ENCODE measurements at regions not wholly inside any gene's neighbourhood (a gene's known extent, or its start where the extent isn't known, plus 50 kb on each side); places are given as distances from the start of the nearest gene placed in this dataset.

- 78% methylated on average over 5 of the region's 5 CpGs for WGBS
- no peak for DNase-seq (ENCODE audit: low spot score)
- no peaks in the 10 kb centered on the region for H3K4me1 ChIP-seq (ENCODE audit: control insufficient read depth in 4 of 4, insufficient read depth in 4 of 4, low read length in 3 of 4)
Measured at GRCh38 chr13:30151388-30151787, 156.0 kb downstream of the KATNAL1 start.

DNA sequence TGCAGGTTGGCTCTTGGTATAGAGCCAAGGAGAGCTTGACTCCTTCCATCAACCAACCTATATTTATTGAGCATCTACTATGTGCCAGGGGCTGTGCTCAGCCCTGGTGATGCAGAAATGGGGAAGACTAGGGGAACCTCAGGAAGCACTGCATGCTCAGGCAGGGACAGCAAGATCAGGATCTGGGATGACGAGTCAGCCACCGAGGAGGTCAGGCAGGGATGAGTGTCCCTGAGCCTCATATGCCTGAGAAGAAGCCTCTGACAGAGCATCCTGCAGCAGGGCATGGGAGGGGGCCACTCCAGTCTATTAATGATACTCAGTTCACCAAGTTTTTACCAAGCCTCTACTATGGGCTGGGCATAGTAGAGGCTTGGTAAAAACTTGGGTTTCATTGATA, 158.1 kb downstream of the KATNAL1 start:
- Histone ChIP-seq H3K4me3 (ENCODE audit: low read depth in 1 of 3, low read length in 3 of 3) (no peak overlapping the region), H3K27ac (ENCODE audit: low read depth in 1 of 2, low read length in 2 of 2) (no peak overlapping the region), H3K4me1 (ENCODE audit: control insufficient read depth in 4 of 4, insufficient read depth in 4 of 4, low read length in 3 of 4) (no peaks in the 10 kb centered on the region), H3K36me3 (ENCODE audit: control insufficient read depth in 4 of 4, insufficient read depth in 3 of 4, low read depth in 1 of 4, low read length in 3 of 4) (no peaks in the 10 kb centered on the region), H3K27me3 (ENCODE audit: control insufficient read depth in 4 of 4, insufficient read depth in 4 of 4, low read length in 3 of 4) (no peaks in the 10 kb centered on the region), H3K9me3 (ENCODE audit: control insufficient read depth in 4 of 4, low read length in 3 of 4) (no peaks in the 10 kb centered on the region), H3K9ac (ENCODE audit: low read depth in 1 of 2, low read length in 2 of 2) (no peak overlapping the region)
- WGBS: 94% methylated on average over 2 of the region's 2 CpGs
- DNase-seq (ENCODE audit: low spot score): no peak
- no peak for TF ChIP-seq NR2F2 (IDR thresholded peaks at IDR 0.05)
- TF ChIP-seq HNF4G (IDR thresholded peaks at IDR 0.05): no peak
- TF ChIP-seq REST (IDR thresholded peaks at IDR 0.05): no peak
- TF ChIP-seq RAD21 (IDR thresholded peaks at IDR 0.05): no peak
- TF ChIP-seq HNF4A (conservative IDR thresholded peaks at IDR 0.05): no peak
- no peak for TF ChIP-seq FOXA1 (IDR thresholded peaks at IDR 0.05)
- TF ChIP-seq JUND (IDR thresholded peaks at IDR 0.05): no peak
- no peak for TF ChIP-seq EGR1 (IDR thresholded peaks at IDR 0.05; ENCODE audit: low read depth in 2 of 2)
- TF ChIP-seq SP1 (IDR thresholded peaks at IDR 0.05): no peak
- TF ChIP-seq, protein P1, sequence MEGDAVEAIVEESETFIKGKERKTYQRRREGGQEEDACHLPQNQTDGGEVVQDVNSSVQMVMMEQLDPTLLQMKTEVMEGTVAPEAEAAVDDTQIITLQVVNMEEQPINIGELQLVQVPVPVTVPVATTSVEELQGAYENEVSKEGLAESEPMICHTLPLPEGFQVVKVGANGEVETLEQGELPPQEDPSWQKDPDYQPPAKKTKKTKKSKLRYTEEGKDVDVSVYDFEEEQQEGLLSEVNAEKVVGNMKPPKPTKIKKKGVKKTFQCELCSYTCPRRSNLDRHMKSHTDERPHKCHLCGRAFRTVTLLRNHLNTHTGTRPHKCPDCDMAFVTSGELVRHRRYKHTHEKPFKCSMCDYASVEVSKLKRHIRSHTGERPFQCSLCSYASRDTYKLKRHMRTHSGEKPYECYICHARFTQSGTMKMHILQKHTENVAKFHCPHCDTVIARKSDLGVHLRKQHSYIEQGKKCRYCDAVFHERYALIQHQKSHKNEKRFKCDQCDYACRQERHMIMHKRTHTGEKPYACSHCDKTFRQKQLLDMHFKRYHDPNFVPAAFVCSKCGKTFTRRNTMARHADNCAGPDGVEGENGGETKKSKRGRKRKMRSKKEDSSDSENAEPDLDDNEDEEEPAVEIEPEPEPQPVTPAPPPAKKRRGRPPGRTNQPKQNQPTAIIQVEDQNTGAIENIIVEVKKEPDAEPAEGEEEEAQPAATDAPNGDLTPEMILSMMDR (IDR thresholded peaks at IDR 0.05; ENCODE audit: low read depth, low read length, missing input control): no peak
- no peak for TF ChIP-seq GABPA (IDR thresholded peaks at IDR 0.05 in 1 of 2, conservative IDR thresholded peaks at IDR 0.05 in 1 of 2)

More at GRCh38 chr13:30151388-30151787, 156.0 kb downstream of the KATNAL1 start:
- H3K9ac ChIP-seq (ENCODE audit: low read depth in 1 of 2, low read length in 2 of 2): no peak overlapping the region
- no peak overlapping the region for H3K4me3 ChIP-seq (ENCODE audit: low read depth in 1 of 3, low read length in 3 of 3)
- H3K27ac ChIP-seq (ENCODE audit: low read depth in 1 of 2, low read length in 2 of 2): no peak overlapping the region
- H3K36me3 ChIP-seq (ENCODE audit: control insufficient read depth in 4 of 4, insufficient read depth in 3 of 4, low read depth in 1 of 4, low read length in 3 of 4): no peaks in the 10 kb centered on the region
- TF ChIP-seq YY1 (IDR thresholded peaks at IDR 0.05) (no peak), HNF4A (conservative IDR thresholded peaks at IDR 0.05) (no peak), TAF1 (conservative IDR thresholded peaks at IDR 0.05) (no peak), RXRA (IDR thresholded peaks at IDR 0.05) (no peak), HNF4G (IDR thresholded peaks at IDR 0.05) (no peak), RAD21 (IDR thresholded peaks at IDR 0.05) (no peak), ZBTB33 (IDR thresholded peaks at IDR 0.05) (no peak), REST (IDR thresholded peaks at IDR 0.05) (no peak), NR2F2 (IDR thresholded peaks at IDR 0.05) (no peak), EGR1 (IDR thresholded peaks at IDR 0.05; ENCODE audit: low read depth in 2 of 2) (no peak), GABPA (IDR thresholded peaks at IDR 0.05 in 1 of 2, conservative IDR thresholded peaks at IDR 0.05 in 1 of 2) (no peak)
- TF ChIP-seq, protein P2, sequence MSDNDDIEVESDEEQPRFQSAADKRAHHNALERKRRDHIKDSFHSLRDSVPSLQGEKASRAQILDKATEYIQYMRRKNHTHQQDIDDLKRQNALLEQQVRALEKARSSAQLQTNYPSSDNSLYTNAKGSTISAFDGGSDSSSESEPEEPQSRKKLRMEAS (IDR thresholded peaks at IDR 0.05): no peak
- no peaks in the 10 kb centered on the region for H3K9me3 ChIP-seq (ENCODE audit: control insufficient read depth in 4 of 4, low read length in 3 of 4)
- no peaks in the 10 kb centered on the region for H3K27me3 ChIP-seq (ENCODE audit: control insufficient read depth in 4 of 4, insufficient read depth in 4 of 4, low read length in 3 of 4)

All from liver (tissue), 8 donors.